ENCODE measurements at regions not wholly inside any gene's neighbourhood (a gene's known extent, or its start where the extent isn't known, plus 50 kb on each side); places are given as distances from the start of the nearest gene placed in this dataset.

GRCh38 chr19:29098863-29099481, 114.0 kb downstream of the UQCRFS1 start:
- TF ChIP-seq, protein P1, sequence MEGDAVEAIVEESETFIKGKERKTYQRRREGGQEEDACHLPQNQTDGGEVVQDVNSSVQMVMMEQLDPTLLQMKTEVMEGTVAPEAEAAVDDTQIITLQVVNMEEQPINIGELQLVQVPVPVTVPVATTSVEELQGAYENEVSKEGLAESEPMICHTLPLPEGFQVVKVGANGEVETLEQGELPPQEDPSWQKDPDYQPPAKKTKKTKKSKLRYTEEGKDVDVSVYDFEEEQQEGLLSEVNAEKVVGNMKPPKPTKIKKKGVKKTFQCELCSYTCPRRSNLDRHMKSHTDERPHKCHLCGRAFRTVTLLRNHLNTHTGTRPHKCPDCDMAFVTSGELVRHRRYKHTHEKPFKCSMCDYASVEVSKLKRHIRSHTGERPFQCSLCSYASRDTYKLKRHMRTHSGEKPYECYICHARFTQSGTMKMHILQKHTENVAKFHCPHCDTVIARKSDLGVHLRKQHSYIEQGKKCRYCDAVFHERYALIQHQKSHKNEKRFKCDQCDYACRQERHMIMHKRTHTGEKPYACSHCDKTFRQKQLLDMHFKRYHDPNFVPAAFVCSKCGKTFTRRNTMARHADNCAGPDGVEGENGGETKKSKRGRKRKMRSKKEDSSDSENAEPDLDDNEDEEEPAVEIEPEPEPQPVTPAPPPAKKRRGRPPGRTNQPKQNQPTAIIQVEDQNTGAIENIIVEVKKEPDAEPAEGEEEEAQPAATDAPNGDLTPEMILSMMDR (IDR thresholded peaks at IDR 0.05 in 4 of 5, conservative IDR thresholded peaks at IDR 0.05 in 1 of 5), result no peak
- TF ChIP-seq POLR2A (IDR thresholded peaks at IDR 0.05), result peak in 1 of 2 donors; percentile 10

Data from gastrocnemius medialis (tissue), 4 donors.